ENCODE measurements at regions not wholly inside any gene's neighbourhood (a gene's known extent, or its start where the extent isn't known, plus 50 kb on each side); places are given as distances from the start of the nearest gene placed in this dataset.

- Histone ChIP-seq H3K9ac (ENCODE audit: low read length) (no peak overlapping the region), H2AFZ (ENCODE audit: low read depth, low read length) (no peak overlapping the region), H3K4me3 (ENCODE audit: low read length) (no peak overlapping the region), H3K4me1 (ENCODE audit: low read length) (no peaks in the 10 kb centered on the region), H4K20me1 (ENCODE audit: insufficient read depth, low read length) (no peaks in the 10 kb centered on the region), H3K4me2 (ENCODE audit: low read length) (no peak overlapping the region), H3K79me2 (ENCODE audit: low read length) (no peaks in the 10 kb centered on the region), H3K27ac (ENCODE audit: low read length) (no peak overlapping the region), H3K9me3 (ENCODE audit: insufficient read depth, low read length) (no peaks in the 10 kb centered on the region; the same call in 1 of the 2 replicates), H3K27me3 (ENCODE audit: low read depth, low read length) (no peaks in the 10 kb centered on the region), H3K36me3 (replicated peaks; ENCODE audit: low read depth, low read length) (no peaks in the 10 kb centered on the region)
- TF ChIP-seq CTCF (IDR thresholded peaks at IDR 0.05; ENCODE audit: low read depth, low read length), result no peak
- no peak for TF ChIP-seq EZH2phosphoT487 (IDR thresholded peaks at IDR 0.05; ENCODE audit: low read depth)
Observed at GRCh38 chr6:81253821-81254220, 498.7 kb downstream of the TENT5A start.

- TF ChIP-seq EZH2phosphoT487 (IDR thresholded peaks at IDR 0.05; ENCODE audit: low read depth), result no peak
- TF ChIP-seq CTCF (IDR thresholded peaks at IDR 0.05; ENCODE audit: low read depth, low read length), result no peak
- no peak overlapping the region for H2AFZ ChIP-seq (ENCODE audit: low read depth, low read length)
Observed at GRCh38 chr6:81252231-81252630, 500.2 kb downstream of the TENT5A start.

GRCh38 chr6:81246200-81246599 lies 506.3 kb downstream of the TENT5A start:
- no peaks in the 10 kb centered on the region for H3K36me3 ChIP-seq (replicated peaks; ENCODE audit: low read depth, low read length)
- H3K27ac ChIP-seq (ENCODE audit: low read length), result no peak overlapping the region
- no peaks in the 10 kb centered on the region for H3K79me2 ChIP-seq (ENCODE audit: low read length)
- H3K9me3 ChIP-seq (ENCODE audit: insufficient read depth, low read length), result no peaks in the 10 kb centered on the region; the same call in 1 of the 2 replicates
- H3K4me1 ChIP-seq (ENCODE audit: low read length), result no peaks in the 10 kb centered on the region
- H3K27me3 ChIP-seq (ENCODE audit: low read depth, low read length), result no peaks in the 10 kb centered on the region
- TF ChIP-seq CTCF (IDR thresholded peaks at IDR 0.05; ENCODE audit: low read depth, low read length) (no peak), EZH2phosphoT487 (IDR thresholded peaks at IDR 0.05; ENCODE audit: low read depth) (no peak)
- H3K4me2 ChIP-seq (ENCODE audit: low read length), result no peak overlapping the region
- no peak overlapping the region for H3K4me3 ChIP-seq (ENCODE audit: low read length)
- H3K9ac ChIP-seq (ENCODE audit: low read length), result no peak overlapping the region
- H4K20me1 ChIP-seq (ENCODE audit: insufficient read depth, low read length), result no peaks in the 10 kb centered on the region
- no peak overlapping the region for H2AFZ ChIP-seq (ENCODE audit: low read depth, low read length)

More at GRCh38 chr6:81252231-81252630, 500.2 kb downstream of the TENT5A start:
- Histone ChIP-seq H3K9ac (ENCODE audit: low read length) (no peak overlapping the region), H3K4me3 (ENCODE audit: low read length) (no peak overlapping the region), H3K79me2 (ENCODE audit: low read length) (no peaks in the 10 kb centered on the region), H3K4me2 (ENCODE audit: low read length) (no peak overlapping the region), H3K36me3 (replicated peaks; ENCODE audit: low read depth, low read length) (no peaks in the 10 kb centered on the region), H3K4me1 (ENCODE audit: low read length) (no peaks in the 10 kb centered on the region), H4K20me1 (ENCODE audit: insufficient read depth, low read length) (no peaks in the 10 kb centered on the region), H3K27me3 (ENCODE audit: low read depth, low read length) (no peaks in the 10 kb centered on the region), H3K9me3 (ENCODE audit: insufficient read depth, low read length) (no peaks in the 10 kb centered on the region), H3K27ac (ENCODE audit: low read length) (no peak overlapping the region)

GRCh38 chr6:81242624-81243023 lies 509.9 kb downstream of the TENT5A start:
- Histone ChIP-seq H3K4me2 (ENCODE audit: low read length) (no peak overlapping the region), H3K4me1 (ENCODE audit: low read length) (no peaks in the 10 kb centered on the region), H3K4me3 (ENCODE audit: low read length) (no peak overlapping the region), H3K27ac (ENCODE audit: low read length) (no peak overlapping the region), H4K20me1 (ENCODE audit: insufficient read depth, low read length) (no peaks in the 10 kb centered on the region), H3K79me2 (ENCODE audit: low read length) (no peaks in the 10 kb centered on the region), H3K9ac (ENCODE audit: low read length) (no peak overlapping the region), H2AFZ (ENCODE audit: low read depth, low read length) (no peak overlapping the region), H3K36me3 (replicated peaks; ENCODE audit: low read depth, low read length) (no peaks in the 10 kb centered on the region), H3K27me3 (ENCODE audit: low read depth, low read length) (no peaks in the 10 kb centered on the region), H3K9me3 (ENCODE audit: insufficient read depth, low read length) (no peaks in the 10 kb centered on the region; the same call in 1 of the 2 replicates)
- TF ChIP-seq CTCF (IDR thresholded peaks at IDR 0.05; ENCODE audit: low read depth, low read length) (no peak), EZH2phosphoT487 (IDR thresholded peaks at IDR 0.05; ENCODE audit: low read depth) (no peak)
